ENCODE measurements at regions not wholly inside any gene's neighbourhood (a gene's known extent, or its start where the extent isn't known, plus 50 kb on each side); places are given as distances from the start of the nearest gene placed in this dataset.

GRCh38 chr18:45517181-45517741, 98.0 kb upstream of the SLC14A2 start:
- TF ChIP-seq CTCF (optimal IDR thresholded peaks at IDR 0.05 in 1 of 3, IDR thresholded peaks at IDR 0.05 in 1 of 3, conservative IDR thresholded peaks at IDR 0.05 in 1 of 3; ENCODE audit: extremely low read depth in 1 of 3, insufficient read depth in 2 of 3, low read length in 3 of 3) (no peak), EZH2 (IDR thresholded peaks at IDR 0.05; ENCODE audit: low read length) (no peak)
